ENCODE measurements at regions not wholly inside any gene's neighbourhood (a gene's known extent, or its start where the extent isn't known, plus 50 kb on each side); places are given as distances from the start of the nearest gene placed in this dataset.
"Not testable (repeated sequence)": the region's sequence is repeated elsewhere in the genome, so short reads cannot be mapped to it uniquely, and the experiment has no call there.

DNA sequence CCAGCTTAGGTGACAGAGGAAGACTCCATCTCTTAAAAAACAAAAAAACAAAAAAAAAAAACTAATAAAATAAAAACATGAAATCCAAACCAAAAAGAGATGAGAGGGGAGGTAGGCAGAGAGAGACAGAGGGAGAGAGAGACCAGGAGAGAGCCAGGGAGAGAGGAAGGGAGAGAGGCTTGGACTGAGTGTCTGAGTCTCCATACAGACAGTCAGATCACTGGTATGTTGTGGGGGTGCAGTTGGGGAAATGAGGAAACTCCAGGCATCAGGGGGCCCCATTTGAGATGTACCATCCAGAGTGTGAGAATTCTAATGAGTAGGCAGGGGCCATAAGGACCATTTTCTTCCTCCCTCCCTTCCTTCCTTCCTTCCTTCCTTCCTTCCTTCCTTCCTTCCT is 53.1 kb upstream of the SEPTIN5 start:
- no peak for DNase-seq

DNA sequence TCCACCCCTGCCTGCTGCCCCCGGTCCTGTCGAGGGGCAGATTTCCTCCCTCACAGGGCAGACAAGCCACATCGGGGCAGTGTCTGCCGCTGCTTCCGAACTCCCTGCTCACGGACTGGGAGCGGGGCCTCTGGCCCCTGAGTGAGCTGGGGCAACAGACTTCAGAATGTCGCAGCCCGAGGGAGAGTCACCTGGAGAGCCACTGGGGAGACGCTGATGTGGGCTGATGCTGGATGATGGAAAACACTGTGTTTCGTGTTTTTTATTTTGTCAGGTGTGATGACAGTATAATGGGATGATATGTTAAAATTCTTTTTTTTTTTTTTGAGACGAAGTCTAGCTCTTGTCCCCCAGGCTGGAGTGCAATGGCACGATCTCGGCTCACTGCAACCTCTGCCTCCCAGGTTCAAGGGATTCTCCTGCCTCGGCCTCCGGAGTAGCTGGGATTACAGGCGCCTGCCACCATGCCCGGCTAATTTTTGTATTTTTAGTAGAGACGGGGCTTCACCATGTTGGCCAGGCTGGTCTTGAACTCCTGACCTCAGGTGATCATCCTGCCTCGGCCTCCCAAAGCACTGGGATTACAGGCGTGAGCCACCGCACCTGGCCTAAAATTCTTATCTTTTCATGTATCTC is 52.1 kb upstream of the SEPTIN5 start:
- DNase-seq = not testable (repeated sequence)

DNA sequence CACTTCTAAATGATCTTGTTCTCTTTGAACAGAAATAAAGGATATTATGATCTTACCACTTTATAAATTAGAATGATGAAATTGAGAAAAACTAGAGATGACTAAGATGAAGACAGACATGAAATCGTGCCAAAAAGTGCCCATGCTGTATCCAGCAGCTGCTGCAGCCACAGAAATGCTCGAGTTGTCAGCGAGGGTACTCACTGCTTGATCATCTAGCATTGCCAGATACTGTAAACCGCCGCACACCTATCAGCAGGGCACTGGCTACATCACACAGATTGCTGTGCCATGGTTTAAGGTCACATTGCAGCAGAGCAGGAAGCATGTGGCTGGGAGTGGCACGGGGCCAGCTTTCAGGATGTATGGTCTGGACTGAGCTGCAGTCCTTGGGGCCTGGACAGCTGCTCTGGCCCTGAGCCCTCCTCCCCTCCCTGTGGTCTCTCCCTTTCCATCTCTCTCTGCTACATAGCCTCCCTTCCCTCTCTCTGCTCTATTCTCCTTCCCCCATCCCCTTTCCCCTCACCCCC is 51.0 kb upstream of the SEPTIN5 start:
- peak; percentile 74 for DNase-seq

GRCh38 chr22:19663821-19664355 is 50.4 kb upstream of the SEPTIN5 start:
- DNase-seq = no peak

DNA sequence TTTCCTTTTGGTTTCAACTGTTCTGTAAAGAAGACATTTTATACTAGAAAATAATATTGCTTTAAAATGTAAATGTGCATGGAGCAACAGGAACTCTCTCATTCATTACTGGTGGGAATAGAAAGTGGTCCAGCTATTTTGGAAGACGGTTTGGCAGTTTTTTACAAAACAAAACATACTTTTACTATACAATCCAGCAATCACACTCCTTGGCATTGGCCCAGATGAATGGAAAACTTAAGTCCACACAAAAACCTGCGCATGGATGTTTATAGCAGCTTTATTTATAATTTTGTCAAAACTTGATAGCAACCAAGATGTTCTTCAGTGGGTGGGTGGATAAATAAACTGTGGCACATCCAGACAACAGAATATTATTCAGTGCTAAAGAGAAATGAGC is 49.9 kb upstream of the SEPTIN5 start:
- no peak for DNase-seq
